H1 (cell line): ENCODE measurements at regions not wholly inside any gene's neighbourhood (a gene's known extent, or its start where the extent isn't known, plus 50 kb on each side); places are given as distances from the start of the nearest gene placed in this dataset.

Experiments used
- KDM4A ChIP-seq: IDR thresholded peaks from one replicate; pipeline ENCODE4 v1.7.1; 2012; ENCODE audit warnings: low read depth, mild to moderate bottlenecking, moderate library complexity, low read length, inconsistent platforms; ENCODE audit not compliant: severe bottlenecking
- SAP30 ChIP-seq: fragments of 300-600 bp; sonication (generic); IDR thresholded peaks from 2 replicates; pipeline ENCODE4 v1.7.1; 2012; ENCODE audit warnings: low read length, moderate library complexity, mild to moderate bottlenecking, inconsistent platforms; ENCODE audit not compliant: insufficient read depth, insufficient replicate concordance
- SRF ChIP-seq: IDR thresholded peaks from 2 replicates; pipeline ENCODE4 v1.6.1; 2011; ENCODE audit warnings: mild to moderate bottlenecking, low read depth, low read length, moderate library complexity
- TAF1 ChIP-seq: IDR thresholded peaks from 2 replicates; pipeline ENCODE4 v1.6.1; 2011; ENCODE audit warnings: mild to moderate bottlenecking, low read depth, low read length
- TBP ChIP-seq: IDR thresholded peaks from 2 replicates; pipeline ENCODE4 v1.6.1; 2011; ENCODE audit warnings: low read depth, low read length, improper control_type of control experiment

- TF ChIP-seq SRF (no peak), SAP30 (no peak), TBP (no peak), TAF1 (no peak), KDM4A (no peak)
Measured at GRCh38 chr6:14348389-14348788, 230.8 kb downstream of the CD83 start (continued).
